ENCODE measurements at regions not wholly inside any gene's neighbourhood (a gene's known extent, or its start where the extent isn't known, plus 50 kb on each side); places are given as distances from the start of the nearest gene placed in this dataset.

DNA sequence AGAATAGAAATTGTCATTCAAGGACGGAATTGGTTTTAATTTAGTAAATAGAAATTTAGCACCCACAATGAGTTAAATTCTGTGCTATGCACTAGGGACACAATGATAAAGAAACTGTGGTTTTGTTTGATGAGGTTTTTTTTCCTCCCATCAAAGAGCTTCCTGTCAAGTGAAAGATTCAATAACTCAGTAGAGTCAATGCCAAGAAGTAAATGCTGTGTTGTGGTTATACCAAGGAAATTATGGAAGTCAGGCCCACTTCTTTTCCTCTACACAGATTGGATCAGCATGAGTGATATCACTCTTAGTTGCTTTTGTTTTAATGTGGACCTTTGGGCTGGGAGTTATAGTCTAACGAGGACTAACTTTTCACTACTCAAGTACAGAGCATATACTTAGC is 1269.6 kb upstream of the ADGRL2 start:
- no peak overlapping the region for H2BK12ac ChIP-seq (ENCODE audit: low read depth, low read length)
- H2BK5ac ChIP-seq (ENCODE audit: low read depth, low read length): no peak overlapping the region
- H3K4ac ChIP-seq (replicated peaks; ENCODE audit: insufficient read length, low read depth, low read length): no peak overlapping the region
- no peak overlapping the region; the same call in 1 of the 2 replicates for H2AFZ ChIP-seq (ENCODE audit: low read length)
- H4K20me1 ChIP-seq (replicated peaks in 1 of 2; ENCODE audit: control insufficient read depth in 1 of 2, insufficient read depth in 2 of 2, low read length in 2 of 2): no peaks in the 10 kb centered on the region
- H2BK15ac ChIP-seq (ENCODE audit: low read length): no peak overlapping the region
- no peak overlapping the region for H3K56ac ChIP-seq (replicated peaks; ENCODE audit: insufficient read length, low read depth, low read length)
- H3K4me1 ChIP-seq (replicated peaks in 1 of 4; ENCODE audit: control insufficient read depth in 3 of 4, insufficient read depth in 4 of 4, low read length in 3 of 4): peaks cover 0 to 27% (median 6%) of the 10 kb centered on the region in 4 experiments; a peak in 4 of 7 replicates
- no peak overlapping the region for H3K9ac ChIP-seq (replicated peaks in 1 of 4; ENCODE audit: extremely low read depth in 1 of 4, low read depth in 3 of 4, low read length in 3 of 4)
- H3K27me3 ChIP-seq (replicated peaks in 1 of 4; ENCODE audit: control insufficient read depth in 3 of 4, extremely low read depth in 1 of 4, insufficient read depth in 3 of 4, low read length in 3 of 4): no peaks in the 10 kb centered on the region
- POLR2A ChIA-PET (ENCODE audit: partially characterized antibody): no interaction called here
- no peaks in the 10 kb centered on the region for H3K36me3 ChIP-seq (ENCODE audit: control insufficient read depth in 2 of 4, insufficient read depth in 4 of 4, low read length in 3 of 4)
- no peak overlapping the region for H3K27ac ChIP-seq (ENCODE audit: low read depth, low read length)
- no peak overlapping the region for H3K18ac ChIP-seq (ENCODE audit: extremely low read depth, low read length)
- no peak overlapping the region for H4K91ac ChIP-seq (replicated peaks; ENCODE audit: insufficient read length, low read length)
- H3K79me1 ChIP-seq (ENCODE audit: low read depth, low read length): no peaks in the 10 kb centered on the region
- DNase-seq (ENCODE audit: low read depth in 1 of 2, low spot score in 2 of 2): no peak
- TF ChIP-seq RAD21 (IDR thresholded peaks at IDR 0.05 in 1 of 2, conservative IDR thresholded peaks at IDR 0.05 in 1 of 2; ENCODE audit: low read depth in 2 of 2, low read length in 2 of 2): no peak
- TF ChIP-seq CBX8 (IDR thresholded peaks at IDR 0.05; ENCODE audit: borderline replicate concordance, low read depth, low read length): no peak
- TF ChIP-seq ZNF274 (IDR thresholded peaks at IDR 0.05; ENCODE audit: borderline replicate concordance, extremely low read depth, low read length): no peak
- H2AK5ac ChIP-seq (ENCODE audit: low read depth, low read length): no peak overlapping the region
- no peak overlapping the region for H4K5ac ChIP-seq (ENCODE audit: insufficient read length, low read depth, low read length)
- H3K4me2 ChIP-seq (ENCODE audit: insufficient read depth in 1 of 2, low read depth in 2 of 2, low read length in 2 of 2): no peak overlapping the region
- H3K23me2 ChIP-seq (ENCODE audit: low read depth, low read length): no peaks in the 10 kb centered on the region
- no peak overlapping the region for H3K14ac ChIP-seq (ENCODE audit: insufficient read length)
- WGBS, 2 experiments (ENCODE audit: extremely low coverage in 1 of 2, insufficient coverage in 1 of 2, insufficient read length in 1 of 2, insufficient replicate concordance in 2 of 2, low coverage in 1 of 2, low lambda C conversion rate in 2 of 2, missing lambda C conversion rate in 1 of 2): 83% methylated on average over 2 of the region's 2 CpGs; no CpG with 5 or more reads in 1 of the 2 experiments
- CTCF ChIA-PET (ENCODE audit: partially characterized antibody): no interaction called here
- H3K79me2 ChIP-seq (ENCODE audit: control insufficient read depth in 1 of 2, insufficient read depth in 2 of 2, low read length in 2 of 2): no peaks in the 10 kb centered on the region
- H2BK20ac ChIP-seq (ENCODE audit: low read length): no peak overlapping the region
- no peak overlapping the region for H4K8ac ChIP-seq (ENCODE audit: extremely low read depth, insufficient read depth, low read length)
- no peak overlapping the region for H3K4me3 ChIP-seq (ENCODE audit: extremely low read depth in 1 of 4, insufficient read depth in 2 of 4, low read depth in 3 of 4, low read length in 4 of 4)
- no peaks in the 10 kb centered on the region for H3K9me3 ChIP-seq (ENCODE audit: insufficient read depth in 2 of 2, low read depth in 1 of 2, low read length in 1 of 2)
- no peak overlapping the region for H3K23ac ChIP-seq (ENCODE audit: insufficient read length)
- FAIRE-seq: no peak
- H2BK120ac ChIP-seq (replicated peaks; ENCODE audit: low read depth, low read length): no peak overlapping the region

All from H1 (cell line).